IPS-NIHi7 (cell line): ENCODE measurements at regions not wholly inside any gene's neighbourhood (a gene's known extent, or its start where the extent isn't known, plus 50 kb on each side); places are given as distances from the start of the nearest gene placed in this dataset.
A peak's percentile ranks its signal among the peaks of the same experiment; 100 is the strongest.

Source experiments
- DNase-seq: peaks from one replicate; pipeline ENCODE4 v3.0.0; 2012; ENCODE audit warnings: mixed read lengths; ENCODE audit errors: extremely low spot score

GRCh38 chr9:32837551-32838058, 54.3 kb downstream of the TMEM215 start:
- no peak for DNase-seq

DNA sequence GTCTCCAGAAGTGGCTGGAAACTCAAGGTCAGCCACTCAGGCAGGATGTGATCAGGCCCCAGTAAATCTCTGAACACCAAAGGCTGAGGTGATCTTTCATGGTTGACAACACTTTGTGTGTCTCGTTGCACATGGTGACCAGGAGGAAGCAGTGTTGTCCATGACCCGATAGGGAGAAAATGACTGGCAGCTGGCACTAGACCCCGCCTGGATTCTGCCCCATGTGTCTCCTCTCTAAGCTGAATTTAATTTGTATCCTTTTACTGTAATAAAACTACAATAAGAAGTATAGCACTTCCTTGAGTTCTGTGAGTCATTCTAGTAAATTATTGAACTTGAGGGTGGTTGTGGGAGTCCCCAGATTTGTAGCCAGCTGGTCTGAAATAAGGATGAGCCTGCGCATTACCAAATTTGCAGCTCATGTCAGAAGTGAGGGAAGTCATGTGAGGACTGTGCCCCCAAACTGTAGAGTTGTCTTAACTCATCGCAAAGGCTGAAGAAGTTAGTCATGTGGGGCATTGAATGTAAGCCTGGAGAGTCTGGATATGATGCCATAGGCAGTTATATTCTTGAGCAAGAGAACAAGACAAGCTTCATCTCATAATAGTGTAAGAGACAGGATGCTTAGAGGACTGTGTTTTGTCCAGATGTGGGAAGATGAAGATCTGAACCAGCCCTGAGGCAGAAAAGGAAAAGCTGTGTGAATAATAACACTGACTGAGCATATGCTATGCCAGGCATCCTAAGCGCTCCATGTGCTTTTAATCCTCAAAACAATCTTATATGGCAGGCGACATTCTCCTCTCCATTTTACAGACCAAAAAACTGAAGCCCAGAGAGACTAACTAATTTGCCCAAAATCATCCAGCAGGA, 55.9 kb downstream of the TMEM215 start:
- DNase-seq: no peak

GRCh38 chr9:32841314-32841713, 58.0 kb downstream of the TMEM215 start:
- peak; percentile 35 for DNase-seq

DNA sequence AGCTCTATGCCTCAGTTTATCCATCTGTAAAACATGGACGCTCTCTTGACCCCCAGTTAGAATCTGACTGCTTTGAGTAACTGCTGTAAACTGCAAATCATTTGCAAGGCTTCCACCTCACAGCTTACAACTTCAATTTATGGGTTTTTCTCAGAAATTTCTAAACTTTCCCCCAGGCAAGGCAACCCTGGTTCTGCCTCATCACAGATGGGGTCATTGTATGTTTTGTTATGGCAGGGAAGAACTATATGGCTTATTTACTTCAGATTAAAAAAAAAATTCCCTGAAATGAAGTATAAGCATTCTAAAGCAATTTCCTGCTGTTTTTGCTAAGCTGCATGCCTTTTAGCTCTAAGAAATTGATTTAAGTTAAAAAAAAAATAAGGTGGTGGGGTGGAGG, 60.0 kb downstream of the TMEM215 start:
- DNase-seq: no peak

GRCh38 chr9:32844259-32844658, 60.9 kb downstream of the TMEM215 start:
- DNase-seq: no peak

- no peak for DNase-seq
Observed at GRCh38 chr9:32854271-32854670, 70.9 kb downstream of the TMEM215 start.

DNA sequence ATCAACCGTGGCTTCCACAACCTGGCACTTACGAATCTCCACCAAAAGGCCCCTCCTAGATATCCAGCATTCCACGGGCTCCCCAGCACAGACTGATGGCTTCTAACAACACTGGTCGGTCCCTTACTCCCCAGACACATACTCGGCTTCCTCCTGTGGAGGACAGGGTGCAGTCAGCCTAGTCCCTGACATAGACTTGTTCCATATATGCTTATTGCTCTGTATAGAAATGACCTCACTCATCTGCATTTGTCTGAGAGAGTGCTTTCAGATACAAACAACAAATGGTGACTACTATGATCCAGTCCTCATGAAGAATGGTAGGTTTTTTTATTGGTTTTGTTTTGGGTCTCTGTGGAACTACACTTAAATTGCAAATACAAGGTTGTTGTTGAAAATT, 72.4 kb downstream of the TMEM215 start:
- no peak for DNase-seq

GRCh38 chr9:32863291-32863690, 80.0 kb downstream of the TMEM215 start:
- DNase-seq: no peak

DNA sequence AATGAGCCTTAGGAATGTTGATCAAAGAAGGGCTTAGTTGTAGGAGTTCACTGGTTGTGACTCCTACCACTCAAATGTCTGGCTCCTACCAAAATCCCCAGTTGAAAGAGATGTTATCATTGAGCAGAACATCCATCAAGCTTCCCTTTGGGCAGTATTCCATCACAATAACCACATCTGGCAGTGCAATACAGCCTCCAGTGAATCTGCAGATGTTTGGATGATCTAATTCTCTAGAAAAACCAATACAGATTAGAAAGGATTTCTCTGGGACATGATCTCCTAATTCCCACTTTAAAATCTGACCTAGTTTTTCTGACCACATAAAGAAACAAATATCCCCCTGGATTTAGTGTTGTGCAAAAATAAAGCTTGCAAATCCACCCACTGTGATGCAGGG, 81.6 kb downstream of the TMEM215 start:
- no peak for DNase-seq

- DNase-seq: no peak
Observed at GRCh38 chr9:32866273-32866672, 82.9 kb downstream of the TMEM215 start.

GRCh38 chr9:32867026-32867425, 83.7 kb downstream of the TMEM215 start:
- DNase-seq: no peak

DNA sequence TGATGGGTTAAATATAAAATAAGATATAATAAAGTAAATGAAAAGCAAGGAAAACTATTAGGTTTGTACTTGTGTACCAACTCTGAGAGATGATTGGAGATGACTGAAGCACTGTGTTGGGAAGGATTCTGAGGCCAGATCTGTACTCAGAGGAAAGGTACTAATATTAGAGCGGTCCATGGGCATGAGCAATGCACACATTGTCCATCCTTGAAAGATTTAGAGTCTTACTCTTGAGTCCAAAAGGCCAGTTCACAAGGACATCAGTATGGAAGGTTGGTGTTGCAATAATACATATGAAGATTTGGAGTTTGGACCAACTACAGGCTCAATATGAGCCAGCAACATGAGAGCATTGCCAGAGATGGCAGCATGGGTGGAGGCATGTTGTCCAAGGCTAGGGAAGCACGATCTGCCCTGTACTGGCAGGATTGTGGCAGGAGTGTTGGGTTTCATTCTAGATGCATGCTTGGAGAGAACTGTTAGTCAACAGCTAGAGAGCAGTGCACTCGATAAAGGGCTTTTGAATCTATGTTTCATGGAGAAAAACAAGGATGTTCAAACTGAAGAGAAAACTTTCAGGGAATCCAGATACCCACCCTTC, 84.4 kb downstream of the TMEM215 start:
- DNase-seq: no peak

DNA sequence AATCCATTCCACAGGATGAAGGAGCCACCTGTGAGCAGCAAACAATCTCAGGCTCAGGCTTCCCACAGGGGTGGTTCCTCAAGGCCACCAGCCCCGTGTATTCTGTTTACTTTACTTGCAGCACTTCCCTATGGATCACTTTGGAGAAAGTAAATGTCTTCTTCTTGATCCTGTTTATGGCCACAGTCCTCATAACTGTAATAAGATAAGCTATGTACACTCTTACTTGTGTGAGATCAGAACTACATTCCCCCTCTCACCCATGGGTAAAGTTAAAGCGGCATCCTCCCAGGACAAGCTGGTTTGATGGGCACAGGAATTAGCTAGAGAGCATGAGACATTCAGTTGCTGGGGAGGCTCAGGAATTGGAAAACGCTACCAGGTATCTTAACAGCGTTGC, 86.1 kb downstream of the TMEM215 start:
- DNase-seq: no peak

DNA sequence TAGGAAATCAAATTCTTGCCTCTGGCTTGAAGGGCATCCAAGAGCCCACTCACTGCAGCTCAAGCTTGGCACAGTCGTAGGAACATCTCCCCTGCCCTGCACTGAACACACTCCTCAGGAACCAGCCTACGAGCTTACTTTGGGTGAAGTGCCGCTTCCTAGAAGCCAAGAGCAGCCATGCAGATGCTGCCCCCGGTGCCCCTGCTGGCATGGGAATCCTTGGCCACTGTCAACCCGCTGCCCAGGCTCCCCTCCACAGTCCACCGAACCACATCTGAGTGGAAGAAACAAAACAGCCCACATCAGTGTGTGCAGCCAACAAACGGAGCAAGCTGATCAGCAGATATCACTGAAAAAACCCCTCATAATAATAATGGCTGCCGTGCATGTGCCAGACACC, 89.8 kb downstream of the TMEM215 start:
- no peak for DNase-seq

DNA sequence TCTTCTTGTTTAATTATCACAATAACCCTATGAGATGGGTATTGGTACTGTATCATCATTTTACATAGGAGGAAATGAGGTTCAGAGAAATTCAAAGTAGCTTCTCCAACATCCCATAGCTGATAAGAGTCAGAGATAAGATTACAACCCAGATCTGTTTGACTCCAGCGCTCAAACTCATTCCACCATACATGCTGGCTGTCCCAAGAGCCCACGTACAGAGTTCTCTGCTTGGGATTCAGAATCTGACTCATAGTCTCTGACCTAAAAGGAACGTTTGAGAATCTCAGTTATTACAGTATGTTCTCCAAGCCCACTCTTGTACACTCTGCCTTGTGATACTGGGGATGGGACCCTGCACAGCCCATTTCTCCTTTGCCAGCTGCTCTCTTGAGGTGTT, 90.2 kb downstream of the TMEM215 start:
- no peak for DNase-seq

DNA sequence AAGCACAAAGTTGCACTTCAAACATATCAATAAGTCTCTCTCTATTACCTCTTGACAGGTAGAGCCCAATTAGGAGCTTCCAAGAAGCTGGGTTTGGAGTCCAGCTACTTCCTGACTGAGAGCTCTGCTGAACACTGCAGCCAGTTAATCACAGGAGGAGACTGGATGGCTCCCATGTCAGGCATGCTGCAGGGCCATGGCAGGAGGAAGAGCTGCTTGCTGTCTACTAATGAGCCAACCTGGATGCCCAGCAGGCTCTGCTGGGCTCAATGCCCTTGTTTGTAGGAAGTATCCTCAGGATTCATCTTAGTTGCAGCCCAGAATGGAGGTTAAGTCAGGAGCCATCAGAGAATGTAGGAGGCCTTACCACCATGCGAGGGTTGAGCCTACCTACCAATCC, 91.9 kb downstream of the TMEM215 start:
- no peak for DNase-seq

DNA sequence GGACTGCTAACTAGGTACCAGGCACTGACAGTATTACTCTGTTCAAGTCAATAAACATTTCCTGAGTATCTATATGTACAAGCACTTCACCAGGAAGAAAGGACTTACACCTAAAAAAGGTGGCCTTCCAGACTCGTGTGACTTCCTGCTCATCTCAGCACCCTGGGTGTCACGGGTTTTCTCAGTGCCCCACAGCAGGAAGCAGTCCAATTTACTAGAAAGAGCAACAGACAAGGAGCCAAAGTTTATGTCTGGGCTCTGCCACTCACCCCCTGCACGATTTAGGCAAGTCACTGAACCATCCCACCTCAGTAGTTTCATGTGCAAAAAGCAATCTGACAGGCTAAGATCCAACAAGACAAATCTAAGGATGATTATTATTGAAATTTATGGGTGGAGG, 92.4 kb downstream of the TMEM215 start:
- no peak for DNase-seq

DNA sequence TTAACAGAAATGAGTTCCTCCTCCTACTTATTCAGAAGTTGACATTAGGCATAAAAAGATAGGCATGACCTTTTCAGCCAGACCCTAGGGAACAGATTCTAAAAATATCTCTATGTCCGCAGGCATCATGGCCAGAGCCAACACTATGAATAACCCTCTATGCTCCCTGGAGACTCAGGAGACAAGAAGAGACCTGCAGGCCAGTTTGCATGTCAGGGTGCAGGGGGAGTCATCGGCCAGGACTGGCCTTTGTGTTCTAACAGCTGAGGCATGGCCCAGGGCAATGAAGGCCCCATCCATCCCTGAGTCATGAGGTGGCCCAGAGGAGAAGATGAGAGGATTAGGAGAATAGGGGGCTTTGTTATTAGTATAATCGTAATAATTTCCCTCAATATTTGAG, 93.8 kb downstream of the TMEM215 start:
- no peak for DNase-seq

GRCh38 chr9:32877639-32878217, 94.4 kb downstream of the TMEM215 start:
- DNase-seq: no peak

DNA sequence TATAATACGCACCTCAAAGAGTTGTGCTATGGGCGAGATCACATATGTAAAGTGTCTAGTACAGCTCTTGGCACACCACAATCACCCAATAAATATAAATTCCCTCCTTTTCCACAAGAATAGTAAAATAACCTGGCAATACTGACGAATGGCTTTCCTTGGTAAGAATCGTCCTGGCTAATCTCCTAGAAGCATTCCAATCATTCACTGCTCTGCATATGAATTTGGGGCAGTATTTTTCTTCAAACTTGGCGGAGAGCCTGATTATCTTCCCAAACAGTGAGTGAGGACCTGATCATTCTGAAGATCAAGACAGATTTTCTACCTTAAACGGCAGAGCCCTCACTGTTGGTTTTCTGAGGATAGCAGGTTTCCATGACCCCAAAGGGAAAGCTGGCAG, 96.0 kb downstream of the TMEM215 start:
- DNase-seq: no peak

GRCh38 chr9:32881948-32882347, 98.6 kb downstream of the TMEM215 start:
- DNase-seq: no peak

- no peak for DNase-seq
Observed at GRCh38 chr9:32882705-32883104, 99.4 kb downstream of the TMEM215 start.

DNA sequence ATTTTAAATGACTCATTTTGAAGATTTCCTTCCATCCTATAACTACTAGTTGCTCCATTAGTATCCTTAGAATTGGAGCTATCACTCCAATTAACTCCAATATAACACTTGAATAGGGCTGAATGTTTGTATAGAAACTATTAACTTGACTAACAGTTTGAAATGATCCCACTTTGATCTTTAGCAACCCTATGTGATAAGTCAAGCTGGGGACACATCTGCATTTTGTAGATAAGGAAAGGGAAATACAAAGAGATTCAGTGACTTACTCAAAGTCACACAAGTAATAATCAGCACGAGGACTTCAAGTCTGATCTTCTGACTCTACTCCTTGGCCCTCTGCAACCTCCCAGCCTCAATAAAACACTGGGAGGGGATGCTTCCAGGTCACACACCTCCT, 101.1 kb downstream of the TMEM215 start:
- DNase-seq: no peak
